ENCODE measurements at regions not wholly inside any gene's neighbourhood (a gene's known extent, or its start where the extent isn't known, plus 50 kb on each side); places are given as distances from the start of the nearest gene placed in this dataset.

- ChIA-PET CTCF (interaction anchor here (1.6 kb wide), 1 partner anchor 11 kb away, joined by 5 read pairs; no protein-coding TSS in a partner anchor), POLR2A (no interaction called here)
- Histone ChIP-seq H3K4me2 (no peak overlapping the region), H3K4me3 (ENCODE audit: low read depth in 2 of 2, low read length in 1 of 2) (0 out of 4 replicates have a peak overlapping the region, but pooled peaks of 1 of the 2 experiments have one; percentile 2), H3K79me2 (ENCODE audit: insufficient read depth) (no peaks in the 10 kb centered on the region), H2AFZ (ENCODE audit: low read depth) (no peak overlapping the region), H3F3A (replicated peaks; ENCODE audit: insufficient read depth) (no peaks in the 10 kb centered on the region), H3K4me1 (ENCODE audit: control insufficient read depth in 1 of 2, insufficient read depth in 2 of 2, low read depth in 1 of 2, low read length in 1 of 2) (peaks cover 0 to 4% of the 10 kb centered on the region in 2 experiments; a peak in 1 of 4 replicates), H3K36me3 (replicated peaks in 1 of 2; ENCODE audit: control insufficient read depth in 1 of 2, insufficient read depth in 2 of 2, low read length in 1 of 2) (no peaks in the 10 kb centered on the region), H3K9ac (no peak overlapping the region), H3K27ac (ENCODE audit: low read depth in 2 of 2, low read length in 1 of 2) (no peak overlapping the region), H3K27me3 (ENCODE audit: insufficient read depth) (no peaks in the 10 kb centered on the region), H4K20me1 (ENCODE audit: insufficient read depth) (no peaks in the 10 kb centered on the region), H3K9me2 (no peaks in the 10 kb centered on the region), H3K9me3 (no peaks in the 10 kb centered on the region)
- TF ChIP-seq CTCF (IDR thresholded peaks at IDR 0.05) (no peak), NFIC (IDR thresholded peaks at IDR 0.05; ENCODE audit: borderline replicate concordance) (no peak), ELF1 (IDR thresholded peaks at IDR 0.05) (no peak), TAF1 (IDR thresholded peaks at IDR 0.05; ENCODE audit: borderline replicate concordance, low read depth, low read length) (no peak), SIN3A (IDR thresholded peaks at IDR 0.05; ENCODE audit: borderline replicate concordance, low read depth, low read length) (no peak), JUND (IDR thresholded peaks at IDR 0.05) (no peak)
- WGBS (ENCODE audit: low lambda C conversion rate) = 47% methylated on average over 9 of the region's 13 CpGs
- no peak for DNase-seq
Observed at GRCh38 chr4:62548108-62548524, 1348.0 kb downstream of the ADGRL3 start.

- ChIA-PET CTCF (no interaction called here), POLR2A (no interaction called here)
- no peak for TF ChIP-seq NFIC (IDR thresholded peaks at IDR 0.05; ENCODE audit: borderline replicate concordance)
- TF ChIP-seq REST (IDR thresholded peaks at IDR 0.05; ENCODE audit: low read depth, low read length) = no peak
- no peak for TF ChIP-seq TEAD4 (IDR thresholded peaks at IDR 0.05; ENCODE audit: borderline replicate concordance, insufficient read depth)
- TF ChIP-seq CTCF (IDR thresholded peaks at IDR 0.05) = no peak
- TF ChIP-seq EP300 (IDR thresholded peaks at IDR 0.05; ENCODE audit: borderline replicate concordance in 1 of 2, low read depth in 1 of 2, low read length in 1 of 2) = no peak
- TF ChIP-seq USF1 (IDR thresholded peaks at IDR 0.05; ENCODE audit: borderline replicate concordance, low read depth) = no peak
- no peak for TF ChIP-seq TCF12 (IDR thresholded peaks at IDR 0.05)
- TF ChIP-seq CHD2 (IDR thresholded peaks at IDR 0.05; ENCODE audit: low read length, partially characterized antibody) = no peak
- TF ChIP-seq TAF1 (IDR thresholded peaks at IDR 0.05; ENCODE audit: borderline replicate concordance, low read depth, low read length) = no peak
- no peak for TF ChIP-seq MXI1 (IDR thresholded peaks at IDR 0.05; ENCODE audit: low read depth, low read length)
- TF ChIP-seq NRF1 (IDR thresholded peaks at IDR 0.05; ENCODE audit: low read depth, low read length) = no peak
- TF ChIP-seq RAD21 (IDR thresholded peaks at IDR 0.05; ENCODE audit: low read length) = no peak
- Histone ChIP-seq H3K4me2 (no peak overlapping the region), H3K9ac (no peak overlapping the region), H3K79me2 (ENCODE audit: insufficient read depth) (no peaks in the 10 kb centered on the region), H3K27me3 (ENCODE audit: insufficient read depth) (no peaks in the 10 kb centered on the region), H3K4me1 (ENCODE audit: control insufficient read depth in 1 of 2, insufficient read depth in 2 of 2, low read depth in 1 of 2, low read length in 1 of 2) (peaks cover 0 to 4% of the 10 kb centered on the region in 2 experiments; a peak in 1 of 4 replicates), H3K27ac (ENCODE audit: low read depth in 2 of 2, low read length in 1 of 2) (no peak overlapping the region), H3K4me3 (ENCODE audit: low read depth in 2 of 2, low read length in 1 of 2) (no peak overlapping the region), H2AFZ (ENCODE audit: low read depth) (no peak overlapping the region), H3K9me3 (no peaks in the 10 kb centered on the region), H3K9me2 (no peaks in the 10 kb centered on the region), H3F3A (replicated peaks; ENCODE audit: insufficient read depth) (no peaks in the 10 kb centered on the region), H3K36me3 (replicated peaks in 1 of 2; ENCODE audit: control insufficient read depth in 1 of 2, insufficient read depth in 2 of 2, low read length in 1 of 2) (no peaks in the 10 kb centered on the region), H4K20me1 (ENCODE audit: insufficient read depth) (no peaks in the 10 kb centered on the region)
- 34% methylated on average over 3 of the region's 3 CpGs for WGBS (ENCODE audit: low lambda C conversion rate)
- DNase-seq = no peak
Observed at GRCh38 chr4:62544428-62544827, 1344.3 kb downstream of the ADGRL3 start.
